Midbrain (tissue), 1 donor: ENCODE measurements at regions not wholly inside any gene's neighbourhood (a gene's known extent, or its start where the extent isn't known, plus 50 kb on each side); places are given as distances from the start of the nearest gene placed in this dataset.
"Not testable (repeated sequence)": the region's sequence is repeated elsewhere in the genome, so short reads cannot be mapped to it uniquely, and the experiment has no call there.

ENCODE experiments used
- DNase-seq: peaks from one replicate; lab custom pipeline; 2025; lab: John Stamatoyannopoulos, UW

- DNase-seq = not testable (repeated sequence)
Observed at GRCh38 chr15:84094720-84095119, 140.9 kb upstream of the GOLGA6L4 start.

GRCh38 chr15:84097053-84097452, 138.5 kb upstream of the GOLGA6L4 start:
- not testable (repeated sequence) for DNase-seq

- no peak for DNase-seq
Observed at GRCh38 chr15:84098604-84099003, 137.0 kb upstream of the GOLGA6L4 start.

- no peak for DNase-seq
Observed at GRCh38 chr15:84099181-84099580, 136.4 kb upstream of the GOLGA6L4 start.

GRCh38 chr15:84103345-84103744, 132.2 kb upstream of the GOLGA6L4 start:
- DNase-seq = no peak

- DNase-seq = no peak
Observed at GRCh38 chr15:84104853-84105252, 130.7 kb upstream of the GOLGA6L4 start.

- no peak for DNase-seq
Observed at GRCh38 chr15:84108728-84109127, 126.8 kb upstream of the GOLGA6L4 start.

GRCh38 chr15:84111575-84111974, 124.0 kb upstream of the GOLGA6L4 start:
- no peak for DNase-seq

GRCh38 chr15:84112025-84112424, 123.5 kb upstream of the GOLGA6L4 start:
- DNase-seq = no peak

GRCh38 chr15:84113919-84114318, 121.7 kb upstream of the GOLGA6L4 start:
- DNase-seq = no peak

- not testable (repeated sequence) for DNase-seq
Observed at GRCh38 chr15:84114680-84115079, 120.9 kb upstream of the GOLGA6L4 start.

GRCh38 chr15:84119351-84119750, 116.2 kb upstream of the GOLGA6L4 start:
- not testable (repeated sequence) for DNase-seq

- DNase-seq = not testable (repeated sequence)
Observed at GRCh38 chr15:84120903-84121302, 114.7 kb upstream of the GOLGA6L4 start.

- DNase-seq = not testable (repeated sequence)
Observed at GRCh38 chr15:84128706-84129105, 106.9 kb upstream of the GOLGA6L4 start.

- not testable (repeated sequence) for DNase-seq
Observed at GRCh38 chr15:84130098-84130831, 105.3 kb upstream of the GOLGA6L4 start.

- DNase-seq = not testable (repeated sequence)
Observed at GRCh38 chr15:84135931-84136456, 99.6 kb upstream of the GOLGA6L4 start.

- peak; percentile 83 for DNase-seq
Observed at GRCh38 chr15:84142888-84143337, 92.7 kb upstream of the GOLGA6L4 start.

GRCh38 chr15:84143753-84144314, 91.7 kb upstream of the GOLGA6L4 start:
- DNase-seq = no peak

GRCh38 chr15:84144946-84145345, 90.6 kb upstream of the GOLGA6L4 start:
- not testable (repeated sequence) for DNase-seq

- not testable (repeated sequence) for DNase-seq
Observed at GRCh38 chr15:84146299-84146698, 89.3 kb upstream of the GOLGA6L4 start.

- DNase-seq = not testable (repeated sequence)
Observed at GRCh38 chr15:84147307-84147706, 88.3 kb upstream of the GOLGA6L4 start.

GRCh38 chr15:84151205-84151931, 84.2 kb upstream of the GOLGA6L4 start:
- no peak for DNase-seq
